Hepatocyte (in vitro differentiated cells): ENCODE measurements at regions not wholly inside any gene's neighbourhood (a gene's known extent, or its start where the extent isn't known, plus 50 kb on each side); places are given as distances from the start of the nearest gene placed in this dataset.

ENCODE experiments used
- CTCF ChIP-seq: fragments of 200-600 bp; sonication (generic); IDR thresholded peaks from 2 replicates; pipeline ENCODE4 v1.5.1; 2016; ENCODE audit warnings: antibody characterized with exemption, mild to moderate bottlenecking; ENCODE audit not compliant: poor library complexity
- EZH2 ChIP-seq: fragments of 200-600 bp; sonication (generic); IDR thresholded peaks from 2 replicates; pipeline ENCODE4 v1.6.1; 2016; ENCODE audit warnings: antibody characterized with exemption, mild to moderate bottlenecking, borderline replicate concordance

GRCh38 chr1:29390491-29391361 lies 154.4 kb downstream of the PTPRU start:
- TF ChIP-seq CTCF (no peak), EZH2 (no peak)
